ENCODE measurements at regions not wholly inside any gene's neighbourhood (a gene's known extent, or its start where the extent isn't known, plus 50 kb on each side); places are given as distances from the start of the nearest gene placed in this dataset.

- Histone ChIP-seq H3K36me3 (no peaks in the 10 kb centered on the region), H3K27me3 (peaks cover 96% of the 10 kb centered on the region), H3K9me3 (no peaks in the 10 kb centered on the region), H3K4me1 (ENCODE audit: control insufficient read depth in 1 of 2, insufficient read depth in 1 of 2, low read depth in 1 of 2, low read length in 1 of 2) (peaks cover 0 to 5% of the 10 kb centered on the region in 2 experiments), H3K27ac (no peak overlapping the region), H3K4me3 (ENCODE audit: low read depth in 1 of 2, low read length in 1 of 2) (no peak overlapping the region)
- TF ChIP-seq CTCF (IDR thresholded peaks at IDR 0.05), result no peak
Measured at GRCh38 chr6:33856031-33856590, 52.3 kb upstream of the MLN start.

- Histone ChIP-seq H3K9me3 (no peaks in the 10 kb centered on the region), H3K4me1 (ENCODE audit: control insufficient read depth in 1 of 2, insufficient read depth in 1 of 2, low read depth in 1 of 2, low read length in 1 of 2) (no peaks in the 10 kb centered on the region), H3K36me3 (no peaks in the 10 kb centered on the region), H3K27ac (no peak overlapping the region), H3K4me3 (ENCODE audit: low read depth in 1 of 2, low read length in 1 of 2) (no peak overlapping the region), H3K27me3 (peaks cover 93% of the 10 kb centered on the region)
- no peak for TF ChIP-seq CTCF (IDR thresholded peaks at IDR 0.05)
Measured at GRCh38 chr6:33854572-33855030, 50.8 kb upstream of the MLN start.

GRCh38 chr6:33853736-33854135, 49.9 kb upstream of the MLN start:
- no peaks in the 10 kb centered on the region for H3K36me3 ChIP-seq
- peaks cover 84% of the 10 kb centered on the region for H3K27me3 ChIP-seq
- H3K4me3 ChIP-seq (ENCODE audit: low read depth in 1 of 2, low read length in 1 of 2), result no peak overlapping the region
- H3K27ac ChIP-seq, result no peak overlapping the region
- H3K4me1 ChIP-seq (ENCODE audit: control insufficient read depth in 1 of 2, insufficient read depth in 1 of 2, low read depth in 1 of 2, low read length in 1 of 2), result no peaks in the 10 kb centered on the region
- no peak for TF ChIP-seq CTCF (IDR thresholded peaks at IDR 0.05)
- H3K9me3 ChIP-seq, result no peaks in the 10 kb centered on the region
